Astrocyte (in vitro differentiated cells and primary cell): ENCODE measurements at regions not wholly inside any gene's neighbourhood (a gene's known extent, or its start where the extent isn't known, plus 50 kb on each side); places are given as distances from the start of the nearest gene placed in this dataset.

Source experiments
- CTCF ChIP-seq: IDR thresholded peaks from 2 replicates; pipeline ENCODE4 v1.5.1; 2011; ENCODE audit warnings: low read depth, mild to moderate bottlenecking, inconsistent platforms, low read length, moderate library complexity; ENCODE audit not compliant: insufficient read depth
- EZH2 ChIP-seq: IDR thresholded peaks from 2 replicates; pipeline ENCODE4 v1.6.1; 2012; ENCODE audit warnings: mild to moderate bottlenecking, low read length, inconsistent platforms; ENCODE audit not compliant: insufficient read depth

DNA sequence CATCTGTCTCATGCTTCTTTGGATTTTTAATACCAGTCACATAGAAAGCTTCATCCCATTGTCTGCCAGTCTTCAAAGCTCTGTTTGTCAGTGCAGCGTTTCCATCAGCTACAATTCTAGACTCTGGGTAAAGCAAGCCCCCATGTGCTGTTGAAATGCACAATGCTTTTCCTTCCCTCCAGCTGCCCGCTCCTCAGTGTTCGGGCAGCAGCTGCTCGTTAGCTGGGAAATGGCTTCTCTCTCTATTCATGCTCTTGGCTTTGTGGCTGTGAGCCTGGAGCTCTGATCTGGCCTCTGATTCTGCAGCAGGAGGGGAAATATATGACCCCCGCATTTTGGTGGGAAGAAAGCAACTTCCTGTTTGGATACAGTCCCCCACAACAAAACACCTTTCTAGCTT is 213.0 kb upstream of the CDYL start:
- TF ChIP-seq CTCF, result no peak
- TF ChIP-seq EZH2, result no peak
